ENCODE measurements at regions not wholly inside any gene's neighbourhood (a gene's known extent, or its start where the extent isn't known, plus 50 kb on each side); places are given as distances from the start of the nearest gene placed in this dataset.

GRCh38 chr22:34722901-34723300 lies 343.1 kb upstream of the ISX start:
- DNase-seq (ENCODE audit: low read depth in 2 of 2) = no peak

GRCh38 chr22:34736081-34736480 lies 329.9 kb upstream of the ISX start:
- DNase-seq (ENCODE audit: low read depth in 2 of 2) = no peak

- DNase-seq (ENCODE audit: low read depth in 2 of 2) = no peak
Measured at GRCh38 chr22:34738661-34739400, 327.1 kb upstream of the ISX start.

DNA sequence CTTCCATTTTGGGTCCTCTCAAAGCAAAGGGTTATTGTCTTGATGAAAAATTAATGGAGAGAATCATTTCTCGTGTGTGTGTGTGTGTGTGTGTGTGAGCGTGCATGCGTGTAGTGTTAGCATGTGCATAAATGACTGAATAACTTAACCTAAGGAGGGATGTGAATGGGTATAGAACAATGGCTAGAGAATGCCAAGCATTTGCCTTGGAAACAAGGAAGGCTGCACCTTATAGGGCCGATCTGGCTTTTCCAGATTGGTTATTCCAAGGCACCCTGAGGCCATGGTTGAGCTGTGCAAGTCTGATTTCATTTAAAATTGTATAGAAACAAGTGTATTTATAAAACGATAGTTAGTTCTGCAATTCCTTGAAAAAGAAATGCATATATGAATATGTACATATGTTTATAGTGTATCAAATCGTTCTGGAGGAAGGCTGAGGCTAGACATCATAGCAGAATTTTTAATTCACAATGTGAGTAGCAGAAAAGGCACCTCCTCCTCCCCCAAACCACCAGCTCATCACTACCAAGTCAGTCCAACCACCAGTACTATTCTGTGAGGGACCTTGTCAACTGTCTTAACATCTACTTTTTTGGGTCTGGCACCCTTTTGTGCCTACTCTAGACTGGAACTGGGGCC lies 322.7 kb upstream of the ISX start:
- DNase-seq (ENCODE audit: low read depth in 2 of 2) = no peak

GRCh38 chr22:34760276-34761008 lies 305.5 kb upstream of the ISX start:
- no peak for DNase-seq (ENCODE audit: low read depth in 2 of 2)

DNA sequence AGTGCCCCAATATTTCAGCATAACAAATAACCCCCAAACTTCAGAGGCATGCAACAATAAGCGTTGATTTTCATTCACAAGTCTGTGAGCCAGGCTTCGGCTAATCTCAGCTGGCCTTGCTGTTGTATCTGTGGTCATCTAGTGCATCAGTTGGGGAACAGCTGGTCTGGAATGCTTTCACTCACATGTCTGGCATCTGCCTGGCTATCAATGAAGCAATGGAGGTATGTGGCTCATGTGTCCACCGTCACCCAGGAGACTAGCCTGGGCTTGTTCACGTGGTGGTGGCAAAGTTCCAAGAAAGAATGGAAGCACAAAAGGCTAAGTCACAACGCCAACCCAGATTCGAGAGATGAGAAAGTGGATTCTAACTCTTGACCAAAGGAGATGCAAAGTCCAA lies 304.8 kb upstream of the ISX start:
- DNase-seq (ENCODE audit: low read depth in 2 of 2) = no peak

DNA sequence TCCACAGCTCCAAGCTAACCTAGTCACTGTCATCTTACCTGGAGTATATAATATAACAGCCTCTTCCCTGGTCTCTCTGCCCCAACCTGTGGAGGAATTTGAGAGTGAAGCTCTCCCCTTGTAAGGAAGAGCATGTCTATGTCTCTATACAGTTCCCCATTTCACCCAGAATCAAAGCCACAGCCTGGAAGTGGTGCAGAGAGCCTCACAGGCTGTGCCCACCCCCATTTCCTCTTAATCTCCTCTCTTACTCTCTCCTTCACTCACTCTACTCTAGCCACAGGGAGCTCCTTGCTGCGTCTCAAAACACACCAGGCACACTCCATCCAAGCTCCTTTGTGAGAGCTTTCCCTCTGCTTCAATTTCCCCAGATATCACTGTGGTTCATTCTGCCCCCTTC lies 302.5 kb upstream of the ISX start:
- DNase-seq (ENCODE audit: low read depth in 2 of 2) = no peak

- no peak for DNase-seq (ENCODE audit: low read depth in 2 of 2)
Measured at GRCh38 chr22:34765115-34765514, 300.8 kb upstream of the ISX start.

DNA sequence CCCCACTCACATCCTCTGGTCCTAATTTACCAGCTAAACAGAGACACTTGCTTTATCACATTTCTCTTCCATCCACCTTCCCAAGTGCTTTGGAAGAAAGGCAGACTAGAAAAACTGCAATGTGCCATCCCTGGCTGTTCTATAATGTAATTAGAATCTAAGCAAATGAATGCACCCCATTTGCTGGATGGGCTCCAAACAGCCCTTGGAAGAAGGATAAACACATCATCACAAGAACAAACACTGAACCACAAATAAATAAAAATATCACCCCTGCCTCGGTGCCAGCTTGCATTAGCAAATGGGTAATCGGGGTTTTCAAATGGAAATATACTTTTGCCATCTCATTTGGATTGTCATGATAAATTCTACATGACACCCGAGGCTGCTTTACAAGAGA lies 296.6 kb upstream of the ISX start:
- no peak for DNase-seq (ENCODE audit: low read depth in 2 of 2)

DNA sequence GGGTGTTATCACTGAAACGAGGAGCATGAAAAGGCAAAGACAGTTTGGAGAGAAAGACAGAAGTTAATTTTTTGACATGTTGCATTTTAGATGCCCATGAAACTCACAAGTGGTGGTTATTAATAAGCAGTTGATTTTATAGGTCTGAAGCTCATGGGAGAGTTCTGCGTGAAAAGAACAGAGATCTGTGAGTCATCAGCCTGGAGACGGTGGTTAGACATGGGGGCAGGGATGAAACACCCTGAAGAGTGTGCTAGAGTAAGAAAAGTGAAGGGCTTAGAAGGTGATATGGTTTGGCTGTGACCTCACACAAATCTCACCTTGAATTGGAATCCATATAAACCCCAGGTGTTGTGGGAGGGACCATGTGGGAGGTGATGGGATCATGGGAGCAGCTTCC lies 289.1 kb upstream of the ISX start:
- no peak for DNase-seq (ENCODE audit: low read depth in 2 of 2)

DNA sequence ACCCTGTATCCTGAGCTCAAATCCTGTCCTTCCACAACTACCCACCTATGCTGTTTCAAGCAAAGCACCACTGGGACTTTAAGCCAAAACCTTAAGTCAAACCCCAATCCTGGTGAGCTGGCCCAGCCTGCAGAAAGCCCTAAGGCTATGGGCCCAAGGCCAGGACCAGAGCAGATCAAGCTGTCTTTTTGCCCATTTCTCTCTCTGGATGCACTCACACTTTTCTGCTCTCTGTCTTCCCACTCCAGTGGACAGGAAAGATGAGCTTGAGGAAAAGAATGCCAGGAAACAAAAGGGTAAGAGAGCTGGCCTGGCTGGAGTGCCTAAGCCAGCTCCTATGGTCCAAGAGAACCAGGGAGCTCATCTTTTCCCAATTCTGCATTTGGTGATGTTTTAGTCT lies 284.3 kb upstream of the ISX start:
- DNase-seq (ENCODE audit: low read depth in 2 of 2) = no peak

GRCh38 chr22:34783436-34783835 lies 282.5 kb upstream of the ISX start:
- DNase-seq (ENCODE audit: low read depth in 2 of 2) = no peak

DNA sequence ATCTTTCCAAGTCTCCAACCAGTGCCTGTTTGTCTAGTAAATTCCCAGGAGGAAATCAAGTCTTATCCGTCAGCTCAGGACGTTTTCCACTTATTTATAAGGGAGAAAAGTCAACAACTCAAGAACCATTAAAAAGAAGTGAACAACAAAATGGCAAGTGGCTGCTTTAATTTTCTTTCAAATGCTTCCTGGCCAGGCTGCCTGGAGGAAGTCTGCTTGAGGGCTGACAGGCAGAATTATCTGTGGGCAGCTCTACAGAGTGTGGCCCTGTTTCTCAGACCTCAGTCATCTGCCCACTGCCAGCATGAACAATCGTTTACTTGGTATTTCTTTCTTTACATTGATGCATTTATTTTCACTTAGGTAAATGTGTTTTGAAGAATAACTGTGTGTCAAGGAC lies 281.9 kb upstream of the ISX start:
- DNase-seq (ENCODE audit: low read depth in 2 of 2) = no peak

DNA sequence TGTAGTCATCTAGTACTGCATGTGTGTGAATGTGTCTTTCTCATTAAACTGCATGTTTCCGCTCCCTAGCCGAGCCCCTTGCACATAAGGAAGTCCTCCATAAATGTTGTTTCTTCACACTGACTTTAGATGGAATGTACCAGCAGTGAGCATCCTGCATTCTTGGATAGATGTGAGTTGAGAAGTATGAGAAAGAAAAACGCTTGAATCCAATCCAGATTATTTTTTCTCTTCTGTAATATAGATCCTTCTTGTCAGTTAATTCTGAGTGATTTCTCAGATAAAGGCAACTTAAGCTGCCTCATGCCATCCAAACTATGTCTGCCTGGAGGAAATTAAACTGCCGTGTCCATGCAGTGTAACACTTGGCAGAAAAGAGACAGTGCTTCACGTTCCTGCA lies 268.1 kb upstream of the ISX start:
- no peak for DNase-seq (ENCODE audit: low read depth in 2 of 2)

GRCh38 chr22:34798605-34799004 lies 267.4 kb upstream of the ISX start:
- no peak for DNase-seq (ENCODE audit: low read depth in 2 of 2)

DNA sequence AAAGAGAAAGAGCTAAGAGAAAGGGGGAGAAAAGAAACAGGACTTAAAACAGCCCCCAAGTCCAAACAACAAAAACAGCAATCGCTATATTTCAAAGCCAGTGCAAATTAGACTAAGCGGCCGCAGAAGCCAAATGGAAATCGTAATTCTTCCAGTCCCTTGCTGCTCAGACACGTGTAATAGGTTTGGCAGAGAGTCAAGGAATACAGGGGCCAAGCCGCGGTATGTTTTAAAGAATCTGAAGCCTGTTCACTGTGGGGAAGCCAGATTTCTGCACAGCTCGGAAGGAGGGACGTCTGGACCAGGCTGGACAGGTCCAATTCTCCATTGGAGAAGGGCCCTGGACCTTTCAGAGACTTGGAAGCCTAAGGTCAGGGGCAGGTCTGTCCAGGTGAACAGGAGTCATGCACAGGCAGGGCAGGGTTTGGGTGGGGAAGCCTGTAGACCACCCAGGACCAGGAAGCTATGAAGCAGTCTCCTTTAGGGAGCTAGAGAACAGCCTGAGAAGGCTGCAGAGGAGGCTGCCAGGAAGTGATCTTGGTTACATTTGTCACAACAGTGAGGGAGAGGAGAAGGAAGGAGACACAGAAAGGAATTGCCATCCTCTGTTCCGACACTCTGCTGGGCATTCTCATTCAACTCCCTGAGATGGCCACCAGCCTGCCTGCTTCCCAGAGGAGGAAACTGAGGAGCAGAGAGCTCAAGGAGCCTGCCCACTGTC lies 265.5 kb upstream of the ISX start:
- no peak for DNase-seq (ENCODE audit: low read depth in 2 of 2)

GRCh38 chr22:34801221-34801620 lies 264.7 kb upstream of the ISX start:
- no peak for DNase-seq (ENCODE audit: low read depth in 2 of 2)

DNA sequence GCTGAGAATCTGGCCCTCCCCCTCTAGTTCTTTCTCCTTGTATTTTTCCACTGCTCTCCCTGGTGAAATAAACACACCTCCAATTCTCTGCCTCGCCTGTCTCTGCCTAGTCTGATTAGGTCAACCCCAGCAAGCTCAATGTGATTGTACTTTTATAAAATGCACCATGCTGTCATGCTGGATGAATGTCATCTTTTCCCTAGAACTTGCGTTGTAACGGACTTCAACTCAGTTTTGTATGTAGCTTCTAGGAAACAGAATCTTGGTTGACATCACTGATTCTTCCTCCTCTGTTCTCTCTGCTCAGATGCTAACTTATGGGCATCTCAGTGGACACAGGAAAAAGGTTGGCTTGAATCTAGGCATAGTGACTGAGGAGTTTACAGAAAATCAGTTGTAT lies 261.9 kb upstream of the ISX start:
- DNase-seq (ENCODE audit: low read depth in 2 of 2) = no peak

DNA sequence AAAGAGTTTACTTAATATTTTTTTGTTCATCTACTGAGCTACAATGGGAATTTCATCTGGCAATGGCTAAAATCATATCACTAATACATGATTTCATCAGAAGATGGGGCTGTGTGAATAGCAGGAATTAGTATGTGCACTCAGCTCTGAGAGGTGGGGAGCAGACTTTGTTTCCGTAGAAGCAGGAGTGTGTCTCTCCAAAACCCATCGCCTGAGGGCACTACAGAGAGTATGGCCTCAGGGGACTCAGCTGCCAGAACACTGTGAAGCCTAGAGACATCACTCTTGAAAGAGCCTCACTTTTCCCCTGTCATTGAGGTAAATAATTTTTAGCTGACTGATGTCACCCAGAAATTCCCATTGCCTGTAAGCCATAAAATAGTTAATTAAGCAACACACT lies 261.4 kb upstream of the ISX start:
- DNase-seq (ENCODE audit: low read depth in 2 of 2) = no peak

- DNase-seq (ENCODE audit: low read depth in 2 of 2) = no peak
Measured at GRCh38 chr22:34805771-34806170, 260.2 kb upstream of the ISX start.

DNA sequence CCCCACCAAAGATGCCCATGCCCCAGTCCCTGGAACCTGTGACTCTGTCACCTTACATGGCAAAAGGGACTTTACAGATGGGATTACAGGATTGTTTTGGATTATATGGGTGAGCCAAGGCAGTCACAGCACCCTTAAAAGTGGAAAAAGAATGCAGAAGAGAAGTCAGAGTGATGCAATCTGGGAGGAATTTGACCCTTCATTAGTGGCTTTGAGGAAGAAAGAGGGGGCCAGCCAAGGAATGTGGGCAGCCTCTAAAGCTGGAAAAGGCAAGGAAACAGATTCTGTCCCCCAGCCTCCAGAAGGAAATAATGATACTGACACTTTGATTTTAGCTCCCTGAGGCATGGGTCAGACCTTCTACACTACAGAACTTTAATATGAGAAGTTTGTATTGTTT lies 257.3 kb upstream of the ISX start:
- no peak for DNase-seq (ENCODE audit: low read depth in 2 of 2)

GRCh38 chr22:34812631-34813030 lies 253.3 kb upstream of the ISX start:
- no peak for DNase-seq (ENCODE audit: low read depth in 2 of 2)
